ENCODE measurements at regions not wholly inside any gene's neighbourhood (a gene's known extent, or its start where the extent isn't known, plus 50 kb on each side); places are given as distances from the start of the nearest gene placed in this dataset.

DNA sequence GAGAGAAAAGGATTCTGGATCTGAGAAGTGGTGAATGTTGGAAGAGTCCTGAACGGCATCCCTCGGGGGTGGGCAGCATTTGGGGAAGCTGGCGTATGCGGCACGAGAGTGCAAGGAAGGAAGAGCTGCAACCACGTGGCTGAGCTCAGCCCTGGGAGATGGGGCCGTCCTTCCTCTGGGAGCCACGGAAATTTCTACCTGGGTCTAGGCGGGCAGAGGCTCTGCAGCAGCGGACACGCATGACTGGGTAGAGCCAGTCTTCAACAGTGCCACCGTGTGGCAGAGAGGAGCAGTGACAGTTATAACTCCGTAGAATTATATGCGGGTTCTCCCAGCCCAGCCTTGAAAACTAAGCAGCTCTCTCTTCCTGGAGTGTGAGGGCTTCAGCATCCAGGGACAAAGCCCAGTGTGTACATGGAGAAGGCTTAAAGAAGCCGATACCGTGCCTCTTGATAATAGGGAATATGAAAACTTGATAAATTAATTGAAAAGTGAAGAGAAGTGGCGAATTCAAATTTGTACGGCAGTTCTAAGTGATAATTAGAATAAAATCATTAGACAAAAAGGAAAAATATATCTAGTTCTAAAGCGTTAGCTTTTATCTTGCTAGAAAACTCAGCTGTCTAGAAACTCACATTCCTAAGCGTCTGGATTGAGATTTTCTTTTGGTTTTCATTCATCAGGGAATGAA is 82.9 kb upstream of the STXBP6 start:
- H3K9me3 ChIP-seq (ENCODE audit: control insufficient read depth, insufficient read depth, low read length) = no peaks in the 10 kb centered on the region; the same call in 1 of the 2 replicates
- TF ChIP-seq, protein P1, sequence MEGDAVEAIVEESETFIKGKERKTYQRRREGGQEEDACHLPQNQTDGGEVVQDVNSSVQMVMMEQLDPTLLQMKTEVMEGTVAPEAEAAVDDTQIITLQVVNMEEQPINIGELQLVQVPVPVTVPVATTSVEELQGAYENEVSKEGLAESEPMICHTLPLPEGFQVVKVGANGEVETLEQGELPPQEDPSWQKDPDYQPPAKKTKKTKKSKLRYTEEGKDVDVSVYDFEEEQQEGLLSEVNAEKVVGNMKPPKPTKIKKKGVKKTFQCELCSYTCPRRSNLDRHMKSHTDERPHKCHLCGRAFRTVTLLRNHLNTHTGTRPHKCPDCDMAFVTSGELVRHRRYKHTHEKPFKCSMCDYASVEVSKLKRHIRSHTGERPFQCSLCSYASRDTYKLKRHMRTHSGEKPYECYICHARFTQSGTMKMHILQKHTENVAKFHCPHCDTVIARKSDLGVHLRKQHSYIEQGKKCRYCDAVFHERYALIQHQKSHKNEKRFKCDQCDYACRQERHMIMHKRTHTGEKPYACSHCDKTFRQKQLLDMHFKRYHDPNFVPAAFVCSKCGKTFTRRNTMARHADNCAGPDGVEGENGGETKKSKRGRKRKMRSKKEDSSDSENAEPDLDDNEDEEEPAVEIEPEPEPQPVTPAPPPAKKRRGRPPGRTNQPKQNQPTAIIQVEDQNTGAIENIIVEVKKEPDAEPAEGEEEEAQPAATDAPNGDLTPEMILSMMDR (IDR thresholded peaks at IDR 0.05; ENCODE audit: low read depth, low read length) = peak; percentile 67
- no peaks in the 10 kb centered on the region for H3K27me3 ChIP-seq (ENCODE audit: control insufficient read depth, insufficient read depth, low read length)
- CTCF ChIA-PET = interaction anchor here (0.7 to 4.8 kb wide), 14 partner anchors 12 to 425 kb away, joined by 3 to 43 read pairs (median 5); no protein-coding TSS in a partner anchor
- H3K27ac ChIP-seq (ENCODE audit: low read depth, low read length) = no peak overlapping the region
- DNase-seq (ENCODE audit: low read depth, low spot score) = no peak
- POLR2A ChIA-PET = no interaction called here
- no peak overlapping the region for H3K4me3 ChIP-seq (ENCODE audit: low read depth, low read length)

DNA sequence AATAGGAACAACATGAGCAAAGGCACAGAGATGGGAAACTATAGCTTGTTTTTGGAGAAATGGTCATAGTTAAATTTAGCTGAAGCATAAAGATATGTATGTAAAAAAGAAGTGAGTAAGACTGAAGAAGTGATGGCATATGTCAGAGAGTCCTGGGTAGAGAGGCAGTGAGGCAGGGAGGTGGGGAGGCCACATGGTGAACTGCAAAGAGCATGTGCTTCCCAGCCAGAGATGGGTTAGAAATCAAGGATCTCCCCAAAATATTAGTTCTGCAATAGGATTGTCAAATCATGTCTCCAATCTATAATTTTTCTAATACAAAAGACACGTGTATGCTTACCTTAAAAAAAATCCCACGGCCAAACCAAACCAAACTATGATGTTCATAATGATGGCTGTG is 82.1 kb upstream of the STXBP6 start:
- Histone ChIP-seq H3K27ac (ENCODE audit: low read depth, low read length) (no peak overlapping the region), H3K4me3 (ENCODE audit: low read depth, low read length) (no peak overlapping the region), H3K27me3 (ENCODE audit: control insufficient read depth, insufficient read depth, low read length) (no peaks in the 10 kb centered on the region), H3K9me3 (ENCODE audit: control insufficient read depth, insufficient read depth, low read length) (no peaks in the 10 kb centered on the region; the same call in 1 of the 2 replicates)
- DNase-seq (ENCODE audit: low read depth, low spot score) = no peak
- POLR2A ChIA-PET = no interaction called here
- TF ChIP-seq, protein P1 (IDR thresholded peaks at IDR 0.05; ENCODE audit: low read depth, low read length) = no peak
- CTCF ChIA-PET = interaction anchor here (0.8 to 4.8 kb wide), 11 partner anchors 11 to 422 kb away, joined by 3 to 43 read pairs (median 5); no protein-coding TSS in a partner anchor

DNA sequence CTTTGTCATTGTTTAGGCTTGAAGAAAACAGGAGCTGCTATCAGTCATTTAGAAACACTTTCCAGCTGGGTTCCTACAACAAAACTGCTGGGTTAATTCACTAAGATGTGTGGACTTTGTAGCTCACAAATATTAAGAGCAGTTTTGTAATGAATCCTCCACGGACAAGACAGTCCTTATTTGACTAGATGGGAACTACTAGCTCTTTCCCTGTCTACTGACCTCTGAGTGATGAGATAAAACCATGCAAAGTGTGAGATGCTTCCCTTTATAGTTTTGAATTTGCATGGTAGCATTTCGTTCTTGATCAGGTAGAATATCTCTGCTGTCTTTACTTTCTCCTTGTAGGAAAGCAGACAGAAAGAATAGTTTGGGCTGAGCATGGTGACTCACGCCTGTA is 72.9 kb upstream of the STXBP6 start:
- CTCF ChIA-PET = interaction anchor here (0.7 kb wide), 1 partner anchor 37 kb away, joined by 3 read pairs; no protein-coding TSS in a partner anchor

DNA sequence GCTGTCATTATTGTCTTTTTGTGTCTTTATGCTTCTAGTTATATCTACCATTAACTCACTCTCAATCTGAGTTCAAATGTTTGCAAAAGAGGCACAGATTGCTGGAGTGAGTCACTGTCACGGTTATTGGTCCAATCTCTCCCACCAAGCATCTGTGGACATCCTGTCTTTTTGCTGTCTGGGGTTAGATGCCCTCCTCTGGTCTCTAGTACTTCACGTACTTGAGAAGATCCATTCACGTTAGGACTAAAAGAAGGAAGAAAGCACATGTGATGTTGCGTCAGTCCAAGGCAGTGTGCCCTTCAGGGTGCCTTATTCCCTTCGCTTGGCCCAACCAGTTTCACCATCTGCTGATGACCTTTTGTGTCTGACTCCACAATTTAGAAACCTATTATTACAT is 72.3 kb upstream of the STXBP6 start:
- TF ChIP-seq, protein P1 (IDR thresholded peaks at IDR 0.05; ENCODE audit: low read depth, low read length) = no peak
- Histone ChIP-seq H3K27ac (ENCODE audit: low read depth, low read length) (no peak overlapping the region), H3K9me3 (ENCODE audit: control insufficient read depth, insufficient read depth, low read length) (no peaks in the 10 kb centered on the region; the same call in 1 of the 2 replicates), H3K4me3 (ENCODE audit: low read depth, low read length) (no peak overlapping the region), H3K27me3 (ENCODE audit: control insufficient read depth, insufficient read depth, low read length) (no peaks in the 10 kb centered on the region)
- ChIA-PET CTCF (no interaction called here), POLR2A (no interaction called here)
- no peak for DNase-seq (ENCODE audit: low read depth, low spot score)

More for the DNA sequence above, 72.9 kb upstream of the STXBP6 start:
- POLR2A ChIA-PET = no interaction called here
- no peaks in the 10 kb centered on the region; the same call in 1 of the 2 replicates for H3K9me3 ChIP-seq (ENCODE audit: control insufficient read depth, insufficient read depth, low read length)
- H3K4me3 ChIP-seq (ENCODE audit: low read depth, low read length) = no peak overlapping the region
- no peaks in the 10 kb centered on the region for H3K27me3 ChIP-seq (ENCODE audit: control insufficient read depth, insufficient read depth, low read length)
- TF ChIP-seq, protein P1 (IDR thresholded peaks at IDR 0.05; ENCODE audit: low read depth, low read length) = no peak
- DNase-seq (ENCODE audit: low read depth, low spot score) = no peak
- no peak overlapping the region for H3K27ac ChIP-seq (ENCODE audit: low read depth, low read length)

DNA sequence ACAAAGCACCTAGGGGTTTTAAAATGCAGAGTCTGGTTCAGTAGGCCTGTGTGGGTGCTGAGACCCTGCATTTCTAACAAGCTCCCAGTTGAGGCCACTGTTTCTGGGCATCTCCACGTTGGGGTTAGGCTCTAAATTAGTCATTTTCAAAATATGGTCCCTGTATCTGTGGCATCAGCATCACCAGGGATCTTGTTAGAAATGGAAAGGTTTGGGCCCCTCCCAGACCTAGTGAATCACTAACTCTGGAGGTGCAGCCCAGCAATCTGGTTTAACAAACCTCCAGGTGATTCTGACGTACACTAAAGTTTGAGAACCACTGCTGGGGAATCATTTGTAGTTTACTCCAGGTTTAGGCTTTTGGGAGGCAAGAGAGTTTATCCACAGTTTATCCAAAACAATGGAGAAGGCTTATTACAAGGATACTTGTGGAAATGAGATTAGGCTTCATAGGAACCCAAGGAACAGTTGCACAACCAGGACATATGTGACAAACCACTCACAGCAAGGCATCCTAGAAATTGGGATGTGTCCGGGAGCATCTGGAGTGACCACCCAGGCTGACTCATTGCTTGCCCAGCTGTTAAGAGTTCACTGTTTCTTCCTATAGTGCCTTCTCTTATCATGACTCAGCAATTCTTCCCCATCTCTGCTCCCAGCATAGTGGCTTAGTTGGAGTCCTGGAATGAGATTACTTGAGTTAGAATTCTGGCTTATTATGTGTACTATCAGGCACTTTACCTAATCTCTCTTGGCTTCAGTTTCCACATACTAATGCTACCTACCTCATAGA is 71.6 kb upstream of the STXBP6 start:
- ChIA-PET POLR2A (no interaction called here), CTCF (interaction anchor here (1.1 kb wide), 1 partner anchor 11 kb away, joined by 5 read pairs; no protein-coding TSS in a partner anchor)
- DNase-seq (ENCODE audit: low read depth, low spot score) = no peak
- Histone ChIP-seq H3K27me3 (ENCODE audit: control insufficient read depth, insufficient read depth, low read length) (no peaks in the 10 kb centered on the region), H3K4me3 (ENCODE audit: low read depth, low read length) (no peak overlapping the region), H3K27ac (ENCODE audit: low read depth, low read length) (no peak overlapping the region), H3K9me3 (ENCODE audit: control insufficient read depth, insufficient read depth, low read length) (no peaks in the 10 kb centered on the region; the same call in 1 of the 2 replicates)
- TF ChIP-seq, protein P1 (IDR thresholded peaks at IDR 0.05; ENCODE audit: low read depth, low read length) = no peak

Measured in AG04450 (cell line).